ENCODE measurements at regions not wholly inside any gene's neighbourhood (a gene's known extent, or its start where the extent isn't known, plus 50 kb on each side); places are given as distances from the start of the nearest gene placed in this dataset.

DNA sequence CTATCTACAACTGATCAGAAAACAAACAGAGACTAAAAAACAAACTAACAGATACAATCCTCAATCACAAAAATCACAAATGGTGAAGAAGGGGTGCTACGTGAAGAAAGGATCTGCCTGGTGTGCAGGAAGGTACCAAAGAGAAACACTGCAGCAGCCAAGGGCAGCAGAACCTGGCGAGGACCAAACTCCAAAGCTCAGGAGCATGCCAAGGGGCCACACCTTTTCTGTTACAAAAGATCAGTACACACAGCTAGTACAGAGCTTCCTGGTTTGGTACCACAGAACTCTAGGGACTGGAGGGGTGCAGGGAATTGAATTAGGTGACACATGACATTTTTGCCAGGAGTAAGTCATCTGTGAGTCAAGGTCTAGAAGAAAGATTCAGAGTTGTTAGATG is 107.4 kb upstream of the GRM7 start:
- TF ChIP-seq, protein P1, sequence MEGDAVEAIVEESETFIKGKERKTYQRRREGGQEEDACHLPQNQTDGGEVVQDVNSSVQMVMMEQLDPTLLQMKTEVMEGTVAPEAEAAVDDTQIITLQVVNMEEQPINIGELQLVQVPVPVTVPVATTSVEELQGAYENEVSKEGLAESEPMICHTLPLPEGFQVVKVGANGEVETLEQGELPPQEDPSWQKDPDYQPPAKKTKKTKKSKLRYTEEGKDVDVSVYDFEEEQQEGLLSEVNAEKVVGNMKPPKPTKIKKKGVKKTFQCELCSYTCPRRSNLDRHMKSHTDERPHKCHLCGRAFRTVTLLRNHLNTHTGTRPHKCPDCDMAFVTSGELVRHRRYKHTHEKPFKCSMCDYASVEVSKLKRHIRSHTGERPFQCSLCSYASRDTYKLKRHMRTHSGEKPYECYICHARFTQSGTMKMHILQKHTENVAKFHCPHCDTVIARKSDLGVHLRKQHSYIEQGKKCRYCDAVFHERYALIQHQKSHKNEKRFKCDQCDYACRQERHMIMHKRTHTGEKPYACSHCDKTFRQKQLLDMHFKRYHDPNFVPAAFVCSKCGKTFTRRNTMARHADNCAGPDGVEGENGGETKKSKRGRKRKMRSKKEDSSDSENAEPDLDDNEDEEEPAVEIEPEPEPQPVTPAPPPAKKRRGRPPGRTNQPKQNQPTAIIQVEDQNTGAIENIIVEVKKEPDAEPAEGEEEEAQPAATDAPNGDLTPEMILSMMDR (IDR thresholded peaks at IDR 0.05), result no peak
- no peak for TF ChIP-seq POLR2A (IDR thresholded peaks at IDR 0.05)
